ENCODE measurements at regions not wholly inside any gene's neighbourhood (a gene's known extent, or its start where the extent isn't known, plus 50 kb on each side); places are given as distances from the start of the nearest gene placed in this dataset.

GRCh38 chr3:75983111-75983510 lies 197.8 kb upstream of the ZNF717 start:
- TF ChIP-seq POLR2A (IDR thresholded peaks at IDR 0.05) (no peak), CTCF (IDR thresholded peaks at IDR 0.05) (no peak)
